Kidney epithelial cell (primary cell): ENCODE measurements at regions not wholly inside any gene's neighbourhood (a gene's known extent, or its start where the extent isn't known, plus 50 kb on each side); places are given as distances from the start of the nearest gene placed in this dataset.

ENCODE experiments used
- DNase-seq: peaks from one replicate; pipeline ENCODE4 v3.0.0-alpha.2; 2010; ENCODE audit warnings: low read depth
- H3K27me3 ChIP-seq: 2 replicates; pipeline ENCODE4 v1.6.0; 2011; ENCODE audit warnings: low read length; ENCODE audit not compliant: control insufficient read depth, insufficient read depth
- H3K36me3 ChIP-seq: 2 replicates; pipeline ENCODE4 v1.5.1; 2011; ENCODE audit warnings: low read length; ENCODE audit not compliant: control insufficient read depth, insufficient read depth
- H3K4me3 ChIP-seq: 2 replicates; pipeline ENCODE4 v1.5.1; 2011; ENCODE audit warnings: low read depth, mild to moderate bottlenecking, control low read depth, low read length
- CTCF ChIP-seq: IDR thresholded peaks from 2 replicates; pipeline ENCODE4 v1.5.1; 2011; ENCODE audit warnings: mild to moderate bottlenecking, moderate library complexity, low read length, control low read depth, inconsistent platforms; ENCODE audit not compliant: insufficient read depth, poor library complexity, severe bottlenecking

GRCh38 chr5:147046894-147047293 is 168.3 kb upstream of the PPP2R2B start:
- TF ChIP-seq CTCF, result no peak
- Histone ChIP-seq H3K36me3 (no peaks in the 10 kb centered on the region), H3K4me3 (no peak overlapping the region), H3K27me3 (no peaks in the 10 kb centered on the region)
- no peak for DNase-seq

- no peak for DNase-seq
- no peaks in the 10 kb centered on the region for H3K27me3 ChIP-seq
- H3K4me3 ChIP-seq, result no peak overlapping the region
- no peaks in the 10 kb centered on the region for H3K36me3 ChIP-seq
- TF ChIP-seq CTCF, result no peak
These were observed 171.2 kb upstream of the PPP2R2B start for GRCh38 chr5:147049764-147050163.

GRCh38 chr5:147050172-147050571 is 171.6 kb upstream of the PPP2R2B start:
- no peak overlapping the region for H3K4me3 ChIP-seq
- no peaks in the 10 kb centered on the region for H3K36me3 ChIP-seq
- no peak for DNase-seq
- no peaks in the 10 kb centered on the region for H3K27me3 ChIP-seq
- TF ChIP-seq CTCF, result no peak

GRCh38 chr5:147051193-147051592 is 172.6 kb upstream of the PPP2R2B start:
- TF ChIP-seq CTCF, result no peak
- no peak for DNase-seq
- H3K27me3 ChIP-seq, result no peaks in the 10 kb centered on the region
- H3K4me3 ChIP-seq, result no peak overlapping the region
- no peaks in the 10 kb centered on the region for H3K36me3 ChIP-seq

- Histone ChIP-seq H3K36me3 (no peaks in the 10 kb centered on the region), H3K4me3 (no peak overlapping the region), H3K27me3 (no peaks in the 10 kb centered on the region)
- no peak for DNase-seq
- TF ChIP-seq CTCF, result no peak
These were observed 174.0 kb upstream of the PPP2R2B start for GRCh38 chr5:147052519-147052918.

- Histone ChIP-seq H3K36me3 (no peaks in the 10 kb centered on the region), H3K4me3 (no peak overlapping the region)
- no peak for TF ChIP-seq CTCF
These were observed 176.7 kb upstream of the PPP2R2B start for GRCh38 chr5:147055089-147055826.

More at GRCh38 chr5:147055089-147055826, 176.7 kb upstream of the PPP2R2B start:
- DNase-seq, result no peak
- H3K27me3 ChIP-seq, result no peaks in the 10 kb centered on the region
